ENCODE measurements at regions not wholly inside any gene's neighbourhood (a gene's known extent, or its start where the extent isn't known, plus 50 kb on each side); places are given as distances from the start of the nearest gene placed in this dataset.

- Histone ChIP-seq H3K4me3 (ENCODE audit: low read length) (no peak overlapping the region), H3K4me2 (ENCODE audit: low read length) (no peak overlapping the region), H3K27me3 (ENCODE audit: control insufficient read depth, insufficient read depth, low read length) (no peaks in the 10 kb centered on the region), H3K9ac (ENCODE audit: low read depth, low read length) (no peak overlapping the region), H3K9me3 (replicated peaks; ENCODE audit: low read length) (no peaks in the 10 kb centered on the region), H3K36me3 (ENCODE audit: insufficient read depth, low read length) (no peaks in the 10 kb centered on the region), H3K4me1 (ENCODE audit: control insufficient read depth, insufficient read depth, low read length) (no peaks in the 10 kb centered on the region)
Measured at GRCh38 chr16:79798416-79799053, 198.0 kb upstream of the MAF start.

- Histone ChIP-seq H3K4me1 (ENCODE audit: control insufficient read depth, insufficient read depth, low read length) (no peaks in the 10 kb centered on the region), H3K4me2 (ENCODE audit: low read length) (no peak overlapping the region), H3K9me3 (replicated peaks; ENCODE audit: low read length) (no peaks in the 10 kb centered on the region), H3K9ac (ENCODE audit: low read depth, low read length) (no peak overlapping the region), H3K4me3 (ENCODE audit: low read length) (no peak overlapping the region), H3K27me3 (ENCODE audit: control insufficient read depth, insufficient read depth, low read length) (no peaks in the 10 kb centered on the region), H3K36me3 (ENCODE audit: insufficient read depth, low read length) (no peaks in the 10 kb centered on the region)
Measured at GRCh38 chr16:79797486-79797885, 196.9 kb upstream of the MAF start.

- Histone ChIP-seq H3K9ac (ENCODE audit: low read depth, low read length) (no peak overlapping the region), H3K36me3 (ENCODE audit: insufficient read depth, low read length) (no peaks in the 10 kb centered on the region), H3K4me1 (ENCODE audit: control insufficient read depth, insufficient read depth, low read length) (no peaks in the 10 kb centered on the region), H3K4me2 (ENCODE audit: low read length) (no peak overlapping the region), H3K27me3 (ENCODE audit: control insufficient read depth, insufficient read depth, low read length) (no peaks in the 10 kb centered on the region), H3K9me3 (replicated peaks; ENCODE audit: low read length) (no peaks in the 10 kb centered on the region), H3K4me3 (ENCODE audit: low read length) (no peak overlapping the region)
Measured at GRCh38 chr16:79795556-79795955, 195.0 kb upstream of the MAF start.

- Histone ChIP-seq H3K4me1 (ENCODE audit: control insufficient read depth, insufficient read depth, low read length) (no peaks in the 10 kb centered on the region), H3K9ac (ENCODE audit: low read depth, low read length) (no peak overlapping the region), H3K36me3 (ENCODE audit: insufficient read depth, low read length) (no peaks in the 10 kb centered on the region), H3K4me3 (ENCODE audit: low read length) (no peak overlapping the region), H3K9me3 (replicated peaks; ENCODE audit: low read length) (no peaks in the 10 kb centered on the region), H3K27me3 (ENCODE audit: control insufficient read depth, insufficient read depth, low read length) (no peaks in the 10 kb centered on the region), H3K4me2 (ENCODE audit: low read length) (no peak overlapping the region)
Measured at GRCh38 chr16:79794941-79795340, 194.4 kb upstream of the MAF start.

- no peak overlapping the region for H3K9ac ChIP-seq (ENCODE audit: low read depth, low read length)
- H3K4me2 ChIP-seq (ENCODE audit: low read length) = no peak overlapping the region
- no peaks in the 10 kb centered on the region for H3K9me3 ChIP-seq (replicated peaks; ENCODE audit: low read length)
- H3K4me1 ChIP-seq (ENCODE audit: control insufficient read depth, insufficient read depth, low read length) = no peaks in the 10 kb centered on the region
- H3K36me3 ChIP-seq (ENCODE audit: insufficient read depth, low read length) = no peaks in the 10 kb centered on the region
- no peaks in the 10 kb centered on the region for H3K27me3 ChIP-seq (ENCODE audit: control insufficient read depth, insufficient read depth, low read length)
- no peak overlapping the region for H3K4me3 ChIP-seq (ENCODE audit: low read length)
Measured at GRCh38 chr16:79792664-79793351, 192.3 kb upstream of the MAF start.

GRCh38 chr16:79792076-79792475 lies 191.5 kb upstream of the MAF start:
- Histone ChIP-seq H3K27me3 (ENCODE audit: control insufficient read depth, insufficient read depth, low read length) (no peaks in the 10 kb centered on the region), H3K9ac (ENCODE audit: low read depth, low read length) (no peak overlapping the region), H3K4me1 (ENCODE audit: control insufficient read depth, insufficient read depth, low read length) (no peaks in the 10 kb centered on the region), H3K4me3 (ENCODE audit: low read length) (no peak overlapping the region), H3K36me3 (ENCODE audit: insufficient read depth, low read length) (no peaks in the 10 kb centered on the region), H3K4me2 (ENCODE audit: low read length) (no peak overlapping the region), H3K9me3 (replicated peaks; ENCODE audit: low read length) (no peaks in the 10 kb centered on the region)

GRCh38 chr16:79790854-79791253 lies 190.3 kb upstream of the MAF start:
- H3K36me3 ChIP-seq (ENCODE audit: insufficient read depth, low read length) = no peaks in the 10 kb centered on the region
- H3K9ac ChIP-seq (ENCODE audit: low read depth, low read length) = no peak overlapping the region
- H3K4me1 ChIP-seq (ENCODE audit: control insufficient read depth, insufficient read depth, low read length) = no peaks in the 10 kb centered on the region
- no peak overlapping the region for H3K4me3 ChIP-seq (ENCODE audit: low read length)
- H3K27me3 ChIP-seq (ENCODE audit: control insufficient read depth, insufficient read depth, low read length) = no peaks in the 10 kb centered on the region
- no peak overlapping the region for H3K4me2 ChIP-seq (ENCODE audit: low read length)
- H3K9me3 ChIP-seq (replicated peaks; ENCODE audit: low read length) = no peaks in the 10 kb centered on the region

- Histone ChIP-seq H3K4me3 (ENCODE audit: low read length) (no peak overlapping the region), H3K4me2 (ENCODE audit: low read length) (no peak overlapping the region), H3K9me3 (replicated peaks; ENCODE audit: low read length) (no peaks in the 10 kb centered on the region), H3K36me3 (ENCODE audit: insufficient read depth, low read length) (no peaks in the 10 kb centered on the region), H3K4me1 (ENCODE audit: control insufficient read depth, insufficient read depth, low read length) (no peaks in the 10 kb centered on the region), H3K9ac (ENCODE audit: low read depth, low read length) (no peak overlapping the region), H3K27me3 (ENCODE audit: control insufficient read depth, insufficient read depth, low read length) (peaks cover 2% of the 10 kb centered on the region)
Measured at GRCh38 chr16:79788949-79789348, 188.4 kb upstream of the MAF start.

- Histone ChIP-seq H3K9me3 (replicated peaks; ENCODE audit: low read length) (no peaks in the 10 kb centered on the region), H3K4me3 (ENCODE audit: low read length) (no peak overlapping the region)
Measured at GRCh38 chr16:79786389-79786788, 185.9 kb upstream of the MAF start.

GRCh38 chr16:79784007-79784406 lies 183.5 kb upstream of the MAF start:
- Histone ChIP-seq H3K9ac (ENCODE audit: low read depth, low read length) (no peak overlapping the region), H3K9me3 (replicated peaks; ENCODE audit: low read length) (no peaks in the 10 kb centered on the region), H3K4me1 (ENCODE audit: control insufficient read depth, insufficient read depth, low read length) (no peaks in the 10 kb centered on the region), H3K4me2 (ENCODE audit: low read length) (no peak overlapping the region), H3K4me3 (ENCODE audit: low read length) (no peak overlapping the region), H3K27me3 (ENCODE audit: control insufficient read depth, insufficient read depth, low read length) (peaks cover 2% of the 10 kb centered on the region), H3K36me3 (ENCODE audit: insufficient read depth, low read length) (no peaks in the 10 kb centered on the region)

More at GRCh38 chr16:79786389-79786788, 185.9 kb upstream of the MAF start:
- no peak overlapping the region for H3K4me2 ChIP-seq (ENCODE audit: low read length)
- peaks cover 2% of the 10 kb centered on the region for H3K27me3 ChIP-seq (ENCODE audit: control insufficient read depth, insufficient read depth, low read length)
- H3K9ac ChIP-seq (ENCODE audit: low read depth, low read length) = no peak overlapping the region
- no peaks in the 10 kb centered on the region for H3K4me1 ChIP-seq (ENCODE audit: control insufficient read depth, insufficient read depth, low read length)
- no peaks in the 10 kb centered on the region for H3K36me3 ChIP-seq (ENCODE audit: insufficient read depth, low read length)

- H3K4me1 ChIP-seq (ENCODE audit: control insufficient read depth, insufficient read depth, low read length) = peaks cover 7% of the 10 kb centered on the region
- H3K36me3 ChIP-seq (ENCODE audit: insufficient read depth, low read length) = no peaks in the 10 kb centered on the region
- H3K9ac ChIP-seq (ENCODE audit: low read depth, low read length) = no peak overlapping the region
- H3K9me3 ChIP-seq (replicated peaks; ENCODE audit: low read length) = no peaks in the 10 kb centered on the region
- no peak overlapping the region for H3K4me2 ChIP-seq (ENCODE audit: low read length)
- H3K4me3 ChIP-seq (ENCODE audit: low read length) = no peak overlapping the region
- H3K27me3 ChIP-seq (ENCODE audit: control insufficient read depth, insufficient read depth, low read length) = no peaks in the 10 kb centered on the region
Measured at GRCh38 chr16:79777679-79778078, 177.1 kb upstream of the MAF start.

GRCh38 chr16:79776243-79776847 lies 175.8 kb upstream of the MAF start:
- H3K4me2 ChIP-seq (ENCODE audit: low read length) = no peak overlapping the region
- H3K4me3 ChIP-seq (ENCODE audit: low read length) = no peak overlapping the region
- peaks cover 7% of the 10 kb centered on the region for H3K4me1 ChIP-seq (ENCODE audit: control insufficient read depth, insufficient read depth, low read length)
- no peaks in the 10 kb centered on the region for H3K9me3 ChIP-seq (replicated peaks; ENCODE audit: low read length)
- no peaks in the 10 kb centered on the region for H3K27me3 ChIP-seq (ENCODE audit: control insufficient read depth, insufficient read depth, low read length)
- no peaks in the 10 kb centered on the region for H3K36me3 ChIP-seq (ENCODE audit: insufficient read depth, low read length)
- no peak overlapping the region for H3K9ac ChIP-seq (ENCODE audit: low read depth, low read length)
